ENCODE measurements at regions not wholly inside any gene's neighbourhood (a gene's known extent, or its start where the extent isn't known, plus 50 kb on each side); places are given as distances from the start of the nearest gene placed in this dataset.
"Not testable (repeated sequence)": the region's sequence is repeated elsewhere in the genome, so short reads cannot be mapped to it uniquely, and the experiment has no call there.

GRCh38 chr3:75325716-75326115 lies 338.4 kb upstream of the FRG2C start:
- no peak for DNase-seq

- DNase-seq = no peak
These were observed 336.7 kb upstream of the FRG2C start for GRCh38 chr3:75327453-75327852.

- DNase-seq = no peak
These were observed 334.5 kb upstream of the FRG2C start for GRCh38 chr3:75329476-75330097.

GRCh38 chr3:75330446-75330845 lies 333.7 kb upstream of the FRG2C start:
- DNase-seq = not testable (repeated sequence)

GRCh38 chr3:75332090-75332489 lies 332.0 kb upstream of the FRG2C start:
- DNase-seq = not testable (repeated sequence)

GRCh38 chr3:75332794-75333193 lies 331.3 kb upstream of the FRG2C start:
- no peak for DNase-seq

- DNase-seq = no peak
These were observed 329.8 kb upstream of the FRG2C start for GRCh38 chr3:75334299-75334698.

- no peak for DNase-seq
These were observed 326.8 kb upstream of the FRG2C start for GRCh38 chr3:75337226-75337900.

GRCh38 chr3:75338342-75338741 lies 325.8 kb upstream of the FRG2C start:
- no peak for DNase-seq

- no peak for DNase-seq
These were observed 322.6 kb upstream of the FRG2C start for GRCh38 chr3:75341324-75342067.

GRCh38 chr3:75342425-75342824 lies 321.7 kb upstream of the FRG2C start:
- DNase-seq = no peak

- not testable (repeated sequence) for DNase-seq
These were observed 313.6 kb upstream of the FRG2C start for GRCh38 chr3:75350536-75350935.

GRCh38 chr3:75362086-75362784 lies 301.9 kb upstream of the FRG2C start:
- peak; percentile 4 for DNase-seq

GRCh38 chr3:75372964-75373363 lies 291.2 kb upstream of the FRG2C start:
- not testable (repeated sequence) for DNase-seq

- DNase-seq = not testable (repeated sequence)
These were observed 284.3 kb upstream of the FRG2C start for GRCh38 chr3:75379840-75380239.

GRCh38 chr3:75380276-75380771 lies 283.8 kb upstream of the FRG2C start:
- no peak for DNase-seq

- not testable (repeated sequence) for DNase-seq
These were observed 280.1 kb upstream of the FRG2C start for GRCh38 chr3:75384016-75384415.

GRCh38 chr3:75388486-75389124 lies 275.5 kb upstream of the FRG2C start:
- not testable (repeated sequence) for DNase-seq

- not testable (repeated sequence) for DNase-seq
These were observed 270.8 kb upstream of the FRG2C start for GRCh38 chr3:75393288-75393694.

- DNase-seq = not testable (repeated sequence)
These were observed 270.0 kb upstream of the FRG2C start for GRCh38 chr3:75394102-75394501.

GRCh38 chr3:75394562-75395360 lies 269.4 kb upstream of the FRG2C start:
- DNase-seq = not testable (repeated sequence)
